EH (cell line): ENCODE measurements at regions not wholly inside any gene's neighbourhood (a gene's known extent, or its start where the extent isn't known, plus 50 kb on each side); places are given as distances from the start of the nearest gene placed in this dataset.
"Not testable (repeated sequence)": the region's sequence is repeated elsewhere in the genome, so short reads cannot be mapped to it uniquely, and the experiment has no call there.

Experiments used
- DNase-seq: peaks from one replicate; pipeline ENCODE4 v3.0.0-alpha.2; 2015; ENCODE audit warnings: low read depth

GRCh38 chr3:39558775-39559306 lies 91.4 kb downstream of the MOBP start:
- DNase-seq, result no peak

- DNase-seq, result no peak
Measured at GRCh38 chr3:39559543-39559942, 92.1 kb downstream of the MOBP start.

GRCh38 chr3:39568508-39568907 lies 101.0 kb downstream of the MOBP start:
- DNase-seq, result no peak

DNA sequence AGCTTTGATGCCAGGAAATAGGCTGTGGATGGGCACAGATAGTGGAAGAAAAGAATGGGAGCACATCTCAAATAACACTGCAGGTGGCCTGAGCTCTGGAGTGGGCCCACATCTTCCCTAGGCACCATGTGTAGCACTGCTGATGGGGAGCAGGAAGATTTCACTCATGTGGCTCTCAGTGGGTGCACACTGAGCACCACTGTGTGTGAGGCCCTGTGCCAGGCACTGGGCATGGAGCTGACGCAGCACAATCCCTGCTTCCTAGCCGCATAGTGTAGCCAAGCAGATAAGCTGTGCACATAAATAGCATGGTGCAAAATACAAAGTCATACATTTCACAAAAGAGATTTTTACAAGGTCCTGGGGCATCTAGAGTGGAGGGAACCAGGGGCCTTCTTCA lies 101.6 kb downstream of the MOBP start:
- no peak for DNase-seq

DNA sequence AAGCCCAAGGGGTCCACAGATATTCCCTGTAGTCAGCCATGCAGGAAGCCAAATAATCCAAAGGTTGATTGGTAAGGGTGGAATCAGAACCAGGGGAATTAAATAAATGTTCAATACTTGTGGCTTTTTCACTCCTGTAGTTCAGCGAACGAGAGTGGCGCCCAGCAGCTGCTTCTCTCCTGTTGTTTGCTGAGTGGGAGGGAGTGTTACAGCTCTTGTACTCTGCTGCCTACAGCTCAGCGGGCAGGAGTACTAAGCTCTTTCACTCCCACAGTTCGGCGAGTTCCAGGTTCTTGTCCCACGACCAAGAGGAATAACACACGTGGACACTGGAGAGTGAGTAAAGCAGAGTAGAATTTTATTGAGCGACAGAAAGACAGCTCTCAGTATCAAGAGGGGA lies 105.9 kb downstream of the MOBP start:
- DNase-seq, result no peak

DNA sequence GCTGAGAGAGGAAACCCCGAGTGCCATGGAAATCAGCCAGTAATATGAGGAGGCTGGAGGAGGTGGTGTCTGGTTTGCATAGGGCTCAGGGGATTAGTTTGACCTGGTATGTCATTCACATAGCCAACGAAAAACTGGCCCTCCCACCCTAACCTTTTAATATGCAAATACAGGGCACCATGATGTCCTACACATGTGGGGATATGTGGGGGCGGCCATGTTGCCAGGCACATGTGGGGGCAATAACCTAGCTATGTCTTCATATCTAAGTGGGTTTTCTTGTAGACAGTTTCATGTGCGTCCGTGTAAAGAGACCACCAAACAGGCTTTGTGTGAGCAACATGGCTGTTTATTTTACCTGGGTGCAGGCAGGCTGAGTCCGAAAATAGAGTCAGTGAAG lies 110.1 kb downstream of the MOBP start:
- DNase-seq, result no peak

- not testable (repeated sequence) for DNase-seq
Measured at GRCh38 chr3:39586215-39586614, 118.7 kb downstream of the MOBP start.

DNA sequence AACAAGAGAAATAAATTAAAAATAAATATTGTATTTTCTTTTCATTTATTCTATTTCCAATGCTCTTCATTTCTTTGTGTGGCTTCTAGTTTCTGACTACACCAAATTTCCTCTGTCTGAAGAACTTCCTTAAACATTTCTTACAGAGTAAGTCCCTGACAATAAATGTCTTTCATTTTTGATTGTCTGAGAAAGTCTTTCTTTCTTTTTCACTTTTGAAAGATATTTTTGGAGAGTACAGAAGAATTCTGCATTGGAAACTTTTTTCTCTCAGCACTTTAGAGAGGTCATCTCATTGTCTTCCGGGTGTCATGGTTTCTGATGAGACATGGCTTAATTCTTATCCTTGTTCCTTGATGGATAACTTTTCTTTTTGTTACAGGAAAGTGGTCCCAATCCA lies 119.6 kb downstream of the MOBP start:
- DNase-seq, result no peak

GRCh38 chr3:39590806-39591205 lies 123.3 kb downstream of the MOBP start:
- DNase-seq, result no peak

- DNase-seq, result peak; percentile 4
Measured at GRCh38 chr3:39592311-39593050, 125.0 kb downstream of the MOBP start.

- DNase-seq, result no peak
Measured at GRCh38 chr3:39593341-39593740, 125.9 kb downstream of the MOBP start.

- DNase-seq, result no peak
Measured at GRCh38 chr3:39601241-39601640, 133.8 kb downstream of the MOBP start.

DNA sequence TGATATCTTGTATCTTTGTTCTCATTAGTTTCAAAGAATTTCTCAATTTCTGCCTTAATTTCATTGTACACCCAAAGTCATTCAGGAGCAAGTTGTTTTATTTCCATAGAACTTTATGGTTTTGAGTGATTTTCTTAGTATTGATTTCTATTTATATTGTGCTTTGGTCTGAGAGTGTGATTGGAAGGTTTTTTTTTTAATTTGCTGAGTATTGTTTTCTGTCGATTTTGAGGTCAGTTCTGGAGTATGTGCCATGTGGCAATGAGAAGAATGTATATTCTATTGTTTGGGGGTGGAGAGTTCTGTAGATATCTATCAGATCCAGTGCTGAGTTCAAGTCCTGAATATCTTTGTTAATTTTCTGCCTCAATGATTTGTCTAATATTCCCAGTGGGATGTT lies 138.4 kb downstream of the MOBP start:
- no peak for DNase-seq

- no peak for DNase-seq
Measured at GRCh38 chr3:39626198-39626597, 158.7 kb downstream of the MOBP start.

DNA sequence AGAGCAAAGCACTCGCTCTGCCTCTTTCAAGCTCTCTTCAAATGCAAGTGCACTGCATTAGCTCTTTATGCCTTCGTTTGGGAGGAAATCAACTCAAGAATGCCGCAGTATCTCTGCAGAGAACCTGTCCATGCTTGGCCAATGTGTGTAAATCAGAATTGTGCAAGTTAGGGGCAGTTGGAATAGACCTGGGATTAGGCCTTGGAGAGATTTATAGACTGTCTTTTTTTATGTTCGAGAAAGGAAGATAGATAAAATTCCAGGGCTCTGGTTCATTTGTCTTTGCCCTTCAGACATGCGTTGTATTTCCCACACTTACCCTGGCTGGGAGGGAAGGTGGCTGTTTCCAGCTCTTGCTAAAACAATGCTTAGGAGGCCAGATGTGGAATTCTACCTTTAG lies 163.7 kb downstream of the MOBP start:
- DNase-seq, result no peak

DNA sequence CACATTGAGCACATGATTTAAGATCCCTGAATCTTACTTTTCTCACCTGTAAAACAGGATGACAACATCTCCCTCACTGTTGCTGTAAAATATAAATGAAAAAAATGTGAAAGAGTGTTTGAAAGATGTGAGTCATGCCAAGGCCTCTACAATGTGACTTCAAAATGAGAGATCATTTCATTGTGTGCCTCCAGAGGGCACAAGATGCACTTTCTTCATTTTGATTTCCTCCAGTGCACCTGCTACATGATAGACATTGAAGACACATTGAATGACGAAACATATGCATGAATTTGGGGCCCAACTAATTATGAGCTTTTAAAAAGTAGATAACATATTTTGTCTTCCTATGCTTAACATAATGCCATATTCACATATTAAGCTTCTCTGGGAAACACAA lies 170.3 kb downstream of the MOBP start:
- DNase-seq, result peak; percentile 54

- peak; percentile 8 for DNase-seq
Measured at GRCh38 chr3:39638301-39638700, 170.8 kb downstream of the MOBP start.

GRCh38 chr3:39639344-39640236 lies 169.8 kb upstream of the MYRIP start:
- peak; percentile 98 for DNase-seq

- no peak for DNase-seq
Measured at GRCh38 chr3:39641274-39641673, 168.1 kb upstream of the MYRIP start.

DNA sequence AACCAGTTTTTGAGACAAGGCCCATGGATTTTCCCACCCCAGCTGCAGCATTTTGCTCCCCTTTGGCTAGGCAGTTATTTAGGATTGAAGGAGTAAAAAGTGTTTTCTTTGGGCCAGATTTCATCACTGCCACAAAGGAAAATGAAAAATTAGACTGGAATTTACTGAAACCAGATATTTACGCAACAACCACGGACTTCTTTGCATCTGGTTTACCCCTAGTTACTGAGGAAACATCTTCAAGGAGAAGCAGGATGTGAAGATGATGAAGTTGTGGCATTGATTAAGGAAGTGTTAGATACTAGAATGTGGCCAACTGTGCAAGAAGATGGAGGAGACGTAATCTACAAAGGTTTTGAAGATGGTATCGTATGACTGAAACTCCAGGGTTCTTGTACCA lies 165.2 kb upstream of the MYRIP start:
- peak; percentile 87 for DNase-seq

- not testable (repeated sequence) for DNase-seq
Measured at GRCh38 chr3:39651256-39651655, 158.2 kb upstream of the MYRIP start.

DNA sequence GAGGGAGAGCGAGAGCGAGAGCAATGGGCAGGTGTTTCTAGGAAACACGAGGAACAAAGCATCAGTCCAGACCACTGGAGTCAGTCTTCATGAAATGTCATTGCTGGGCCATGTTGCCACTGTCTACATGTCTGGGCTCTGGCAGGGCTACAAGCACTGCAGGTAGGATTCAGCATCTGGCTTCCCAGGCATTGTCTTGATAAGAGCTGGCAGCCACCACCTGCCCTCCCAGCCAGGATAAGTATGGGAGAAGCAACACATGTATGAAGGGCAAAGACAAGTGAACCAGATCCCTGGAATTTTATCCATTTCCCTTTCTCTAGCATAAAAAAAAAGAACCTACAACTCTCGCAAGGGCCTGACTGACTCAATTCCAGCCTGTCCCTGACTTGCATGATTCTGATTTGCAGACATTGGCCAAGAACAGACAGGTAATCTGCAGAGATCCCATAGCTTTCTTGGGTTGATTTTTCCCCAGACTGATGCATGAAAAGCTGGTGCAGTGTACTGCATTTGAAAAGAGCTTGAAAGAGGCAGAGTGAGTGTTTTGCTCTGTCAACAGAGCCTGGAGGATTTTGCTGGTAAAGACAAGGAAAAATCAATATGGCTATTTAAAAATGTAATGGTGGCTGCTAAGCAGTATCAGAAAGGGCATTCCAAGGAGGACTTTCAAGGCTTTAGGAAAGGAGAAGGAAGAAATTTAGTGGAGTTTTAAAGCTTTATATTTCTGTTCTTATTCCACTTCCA lies 157.2 kb upstream of the MYRIP start:
- no peak for DNase-seq
